Heart left ventricle (tissue), 16 donors: ENCODE measurements at regions not wholly inside any gene's neighbourhood (a gene's known extent, or its start where the extent isn't known, plus 50 kb on each side); places are given as distances from the start of the nearest gene placed in this dataset.
A peak's percentile ranks its signal among the peaks of the same experiment; 100 is the strongest.

ENCODE experiments used
- ATAC-seq, 4 donors: fragments of 200-7000 bp; cut with Tn5 transposase; one replicate each; pipeline ENCODE4 v1.9.1; 2020 to 2022; ENCODE audit warnings: moderate library complexity in 4 of 4, mild to moderate bottlenecking in 3 of 4, moderate number of reproducible peaks in 1 of 4
- DNase-seq, 5 donors: peaks; one replicate each; pipeline ENCODE4 v3.0.0-alpha.2; 2020
- H3K27ac ChIP-seq, 12 donors: fragments of 200-600 bp; sonication (generic) in 4 of 12; one replicate each; pipeline versions ENCODE4 v1.5.0 to v1.8.0; 2016 to 2022; ENCODE audit warnings: mild to moderate bottlenecking in 2 of 12
- H3K27me3 ChIP-seq, 9 donors: fragments of 200-600 bp; sonication (generic) in 2 of 9; one replicate each; pipeline versions ENCODE4 v1.5.1 to v1.8.0; 2016 to 2022; ENCODE audit warnings: mild to moderate bottlenecking in 3 of 9
- H3K36me3 ChIP-seq, 9 donors: fragments of 200-600 bp; sonication (generic) in 2 of 9; one replicate each; pipeline versions ENCODE4 v1.5.0 to v1.8.0; 2018 to 2022; ENCODE audit warnings: mild to moderate bottlenecking in 2 of 9
- H3K4me1 ChIP-seq, 12 donors: fragments of 200-600 bp; sonication (generic) in 4 of 12; one replicate each; pipeline versions ENCODE4 v1.5.0 to v1.8.0; 2016 to 2022; ENCODE audit warnings: mild to moderate bottlenecking in 3 of 12
- H3K4me3 ChIP-seq, 12 donors: fragments of 200-600 bp; sonication (generic) in 4 of 12; one replicate each; pipeline versions ENCODE4 v1.5.0 to v1.8.0; 2017 to 2022; ENCODE audit warnings: mild to moderate bottlenecking in 9 of 12, moderate library complexity in 4 of 12
- H3K9me3 ChIP-seq, 12 donors: fragments of 200-600 bp; sonication (generic) in 4 of 12; one replicate each; pipeline versions ENCODE4 v1.5.0 to v1.8.0; 2016 to 2022; ENCODE audit warnings: mild to moderate bottlenecking in 1 of 12
- CTCF ChIP-seq, 12 donors: fragments of 200-600 bp; sonication (generic) in 4 of 12; IDR thresholded peaks; one replicate each; pipeline versions ENCODE4 v1.5.0 to v1.8.0; 2018 to 2022; ENCODE audit warnings: antibody characterized with exemption in 12 of 12, mild to moderate bottlenecking in 5 of 12
- POLR2A ChIP-seq, 2 donors: fragments of 450-650 bp; IDR thresholded peaks; one replicate each; pipeline ENCODE4 v1.6.1; 2017; ENCODE audit warnings: antibody characterized with exemption in 2 of 2, mild to moderate bottlenecking in 2 of 2, moderate library complexity in 2 of 2
- whole genome bisulfite sequencing, 4 donors: extraction: QIAGEN DNeasy Blood & Tissue Kit in 2 of 4; methylation state at CpG; one replicate each; pipeline versions ENCODE4 v1.1.5 to v1.1.7; 2013 to 2018; 5-methylcytosine and 5-hydroxymethylcytosine counted together
- intact Hi-C, 10 donors: fragments of 100-400 bp; cut with DNase I; formaldehyde crosslinking; loops; one replicate each; pipeline versions ENCODE4 v1.11.1 to v1.14.2; 2022
- donor health status: ischemic (EF 13 %, LVEDD 7.1; RV severe dilation, severe dysfunction).
- donor health status: healthy with polysubstance abuse.
- donor health status: DM: no; HTN: yes; CAD: no.
- donor health status: DM: no; HTN: no; CAD: no.
- donor health status: ischemic (EF 25% LVEDD 6.9; RV normal size, moderate dysfunction).
- donor health status: ischemic (EF 25% LVEDD 5.7; RV mildly dilated, moderate dysfunction).
- donor health status: healthy.
- donor health status: DM: yes; HTN: yes; CAD: no.
- donor health status: ischemic (EF 35%, LVEDD 5.7; RV mildly dilated, moderate dysfunction).
- donor health status: nonischemic (EF 11% LVEDD 7.7; RV severe dilation, severe dysfunction).
- donor health status: DM: yes; HTN: yes; CAD: no.
- donor health status: PGD.
- donor health status: ischemic (EF 29% LVEDD 5.4; RV normal size, mild dysfunction).
- donor health status: nonischemic (EF 23%, LVEDD 6.1; RV moderate dilation, normal function).

GRCh38 chr4:154982187-154983047, 201.3 kb downstream of the RBM46 start:
- no peak overlapping the region for H3K27ac ChIP-seq
- DNase-seq (peak; percentile 16 to 65 (median 31)), ATAC-seq (peak in 1 of 4 donors; percentile 45)
- H3K36me3 ChIP-seq = no peaks in the 10 kb centered on the region
- H3K4me1 ChIP-seq = no peaks in the 10 kb centered on the region
- peaks cover 0 to 4% (median 0%) of the 10 kb centered on the region in 9 donors for H3K27me3 ChIP-seq
- intact Hi-C loops = loop anchor here in 8 of 10 donors (5.0 to 10.0 kb wide), 2 partner anchors 370 to 372 kb away; no protein-coding TSS in a partner anchor
- H3K4me3 ChIP-seq = no peak overlapping the region
- WGBS, 4 donors = 22 to 26% (median 23%) methylated on average over 10 of the region's 10 CpGs
- H3K9me3 ChIP-seq = peaks cover 0 to 7% (median 0%) of the 10 kb centered on the region in 12 donors
- TF ChIP-seq CTCF (IDR thresholded peaks at IDR 0.05) (peak; percentile 38 to 59 (median 50)), POLR2A (IDR thresholded peaks at IDR 0.05) (no peak)

GRCh38 chr4:154983714-154984113, 202.6 kb downstream of the RBM46 start:
- no peak for ATAC-seq
- Histone ChIP-seq H3K36me3 (no peaks in the 10 kb centered on the region), H3K27ac (no peak overlapping the region), H3K9me3 (peaks cover 0 to 7% (median 0%) of the 10 kb centered on the region in 12 donors), H3K4me1 (no peaks in the 10 kb centered on the region), H3K4me3 (no peak overlapping the region), H3K27me3 (peaks cover 0 to 4% (median 0%) of the 10 kb centered on the region in 9 donors)
- WGBS, 4 donors = 87 to 91% (median 88%) methylated on average over 5 of the region's 5 CpGs
- TF ChIP-seq CTCF (IDR thresholded peaks at IDR 0.05) (no peak), POLR2A (IDR thresholded peaks at IDR 0.05) (no peak)
- intact Hi-C loops = loop anchor here in 8 of 10 donors (5.0 to 10.0 kb wide), 2 partner anchors 369 to 371 kb away; no protein-coding TSS in a partner anchor
- DNase-seq = no peak

- Histone ChIP-seq H3K9me3 (peaks cover 0 to 7% (median 0%) of the 10 kb centered on the region in 12 donors), H3K4me3 (no peak overlapping the region), H3K36me3 (no peaks in the 10 kb centered on the region), H3K4me1 (no peaks in the 10 kb centered on the region), H3K27me3 (peaks cover 0 to 4% (median 0%) of the 10 kb centered on the region in 9 donors), H3K27ac (no peak overlapping the region)
- ATAC-seq = no peak
- 79 to 91% (median 85%) methylated on average over 4 of the region's 4 CpGs for WGBS, 4 donors
- TF ChIP-seq POLR2A (IDR thresholded peaks at IDR 0.05) (no peak), CTCF (IDR thresholded peaks at IDR 0.05) (no peak)
- DNase-seq = no peak
- intact Hi-C loops = loop anchor here in 8 of 10 donors (5.0 to 10.0 kb wide), 2 partner anchors 368 to 371 kb away; no protein-coding TSS in a partner anchor
Observed at GRCh38 chr4:154984148-154984547, 203.1 kb downstream of the RBM46 start.

- TF ChIP-seq CTCF (IDR thresholded peaks at IDR 0.05) = no peak
- TF ChIP-seq POLR2A (IDR thresholded peaks at IDR 0.05) = no peak
- H3K27ac ChIP-seq = no peak overlapping the region
- no peaks in the 10 kb centered on the region for H3K36me3 ChIP-seq
- ATAC-seq = no peak
- intact Hi-C loops = loop anchor here in 8 of 10 donors (5.0 to 10.0 kb wide), 2 partner anchors 368 to 370 kb away; no protein-coding TSS in a partner anchor
- no peak overlapping the region for H3K4me3 ChIP-seq
- DNase-seq = no peak
- H3K27me3 ChIP-seq = peaks cover 0 to 4% (median 0%) of the 10 kb centered on the region in 9 donors
- H3K4me1 ChIP-seq = no peaks in the 10 kb centered on the region
- WGBS, 4 donors = 53 to 92% (median 71%) methylated on average over 1 of the region's 1 CpG
- H3K9me3 ChIP-seq = peaks cover 0 to 7% (median 0%) of the 10 kb centered on the region in 12 donors
Observed at GRCh38 chr4:154984616-154985015, 203.5 kb downstream of the RBM46 start.
